NOMO-1 (cell line): ENCODE measurements at regions not wholly inside any gene's neighbourhood (a gene's known extent, or its start where the extent isn't known, plus 50 kb on each side); places are given as distances from the start of the nearest gene placed in this dataset.
"Not testable (repeated sequence)": the region's sequence is repeated elsewhere in the genome, so short reads cannot be mapped to it uniquely, and the experiment has no call there.

ENCODE experiments used
- DNase-seq, 2 experiments: peaks; one replicate each; lab custom pipeline; 2025; ENCODE audit not compliant: unreplicated experiment in 2 of 2; lab: John Stamatoyannopoulos, UW

DNA sequence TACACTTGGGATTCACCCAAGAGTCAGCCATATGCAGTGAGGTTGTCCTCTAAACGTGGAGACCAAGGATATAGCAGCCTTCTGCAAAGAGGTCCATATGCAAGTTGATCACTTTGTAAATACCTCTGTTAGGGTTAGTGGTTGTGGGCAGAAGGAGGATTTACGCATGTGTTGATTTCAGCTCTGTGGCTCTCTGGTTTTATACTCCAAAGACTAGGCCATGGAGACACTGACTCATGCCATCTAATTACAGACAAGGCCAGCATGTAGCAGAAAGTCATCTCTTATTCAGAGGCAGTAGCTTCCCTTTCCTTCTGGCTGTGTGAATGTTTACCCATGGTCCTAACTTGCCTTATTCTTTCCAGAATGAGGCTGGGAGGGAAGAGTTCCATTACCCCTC lies 140.9 kb upstream of the GOLGA6L4 start:
- not testable (repeated sequence) for DNase-seq

DNA sequence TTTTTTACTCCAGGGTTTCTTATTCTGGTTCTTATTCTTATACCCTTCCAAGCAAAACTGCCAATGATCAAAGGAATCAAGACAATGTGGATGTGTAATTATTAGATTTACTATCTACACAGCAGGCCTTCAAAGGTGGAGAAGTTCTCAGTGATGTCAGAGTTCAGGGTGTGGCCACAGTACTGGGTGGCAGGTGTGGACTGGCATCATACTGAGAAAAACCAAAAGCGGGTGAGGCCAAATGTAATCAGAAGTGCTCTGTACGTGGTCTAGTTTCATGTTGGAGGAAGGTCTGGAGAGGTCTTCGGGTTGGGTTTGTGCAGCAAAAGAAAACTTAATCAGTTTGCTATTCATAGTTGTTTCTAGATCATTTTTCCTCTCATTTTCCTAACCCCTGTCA lies 138.5 kb upstream of the GOLGA6L4 start:
- DNase-seq = not testable (repeated sequence)

DNA sequence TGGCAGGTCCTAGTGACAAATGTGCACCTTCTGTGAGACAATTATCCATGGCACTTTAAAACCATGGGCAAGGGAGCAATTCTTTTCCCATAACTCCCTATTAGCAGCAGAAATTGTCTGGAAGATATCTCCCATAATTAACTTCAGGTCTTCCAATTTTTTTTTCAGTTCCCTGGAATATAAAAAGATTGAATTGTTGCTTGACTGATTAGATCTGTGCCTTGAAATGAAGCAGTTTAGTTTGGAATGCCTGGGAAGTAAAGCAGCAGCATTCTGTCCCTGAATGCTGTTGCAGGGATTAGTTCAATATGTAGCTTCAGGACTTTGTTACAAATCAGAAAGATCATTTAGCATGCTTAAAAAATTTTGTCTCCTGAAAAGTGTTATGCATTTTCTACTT lies 137.0 kb upstream of the GOLGA6L4 start:
- DNase-seq = no peak

- DNase-seq = peak in 1 of 2 experiments; percentile 59
Observed at GRCh38 chr15:84099181-84099580, 136.4 kb upstream of the GOLGA6L4 start.

GRCh38 chr15:84103345-84103744 lies 132.2 kb upstream of the GOLGA6L4 start:
- no peak for DNase-seq

DNA sequence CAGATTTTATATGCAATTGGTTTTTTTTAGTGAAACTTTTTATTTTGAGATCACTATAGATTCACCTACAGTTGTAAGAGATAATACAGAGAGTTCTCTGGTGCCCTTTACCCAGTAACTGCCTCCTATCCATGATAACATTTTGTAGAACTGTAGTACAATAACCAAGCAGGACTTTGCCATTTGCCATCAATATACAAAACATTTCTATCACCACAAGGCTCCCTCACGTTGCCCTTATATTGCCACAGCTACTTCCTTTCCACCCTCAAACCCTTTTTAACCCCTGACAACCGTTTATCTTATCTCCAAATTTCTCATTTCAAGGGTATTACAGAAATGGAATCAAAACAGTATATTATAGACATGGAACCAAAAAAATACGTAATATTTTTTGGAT lies 130.7 kb upstream of the GOLGA6L4 start:
- no peak for DNase-seq

GRCh38 chr15:84108728-84109127 lies 126.8 kb upstream of the GOLGA6L4 start:
- DNase-seq = no peak

GRCh38 chr15:84111575-84111974 lies 124.0 kb upstream of the GOLGA6L4 start:
- DNase-seq = no peak

DNA sequence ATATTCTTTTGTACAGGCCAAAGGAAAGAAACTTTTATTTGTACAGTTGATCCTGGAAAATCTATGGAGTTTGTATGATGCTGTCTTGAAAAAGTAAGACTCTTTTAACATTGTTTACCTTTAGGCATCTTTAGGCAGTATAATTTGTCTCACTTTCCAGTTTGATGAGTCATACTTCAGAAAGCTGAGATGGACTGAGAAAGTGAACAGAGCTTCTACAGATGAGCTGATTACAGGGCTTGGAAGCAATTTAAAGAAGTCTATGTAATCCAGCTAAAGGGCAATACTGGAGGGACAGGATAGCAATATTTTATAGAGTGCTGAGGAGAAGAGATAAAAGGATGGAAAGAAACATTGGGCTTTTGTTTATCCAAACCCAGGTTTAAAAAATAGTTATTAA lies 123.5 kb upstream of the GOLGA6L4 start:
- DNase-seq = no peak

DNA sequence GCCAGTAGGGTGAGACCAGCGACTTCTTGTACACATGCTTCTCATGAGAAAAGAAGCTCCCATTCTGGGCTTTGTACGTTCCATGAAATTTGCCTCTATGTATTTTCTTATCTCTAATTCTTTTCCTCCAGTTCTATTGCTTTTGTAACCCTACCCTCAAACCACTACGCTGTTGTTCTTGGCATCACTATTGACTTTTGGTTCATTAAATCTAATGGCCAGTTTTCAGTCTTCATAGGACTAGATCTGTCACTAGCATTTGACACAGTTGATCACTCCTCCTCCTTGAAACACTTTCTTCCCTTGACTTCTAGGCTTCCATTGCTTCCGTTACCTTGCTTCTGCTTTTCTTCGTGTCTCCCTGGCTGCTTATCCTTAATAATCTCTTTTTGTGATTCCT lies 121.7 kb upstream of the GOLGA6L4 start:
- DNase-seq = no peak

- not testable (repeated sequence) for DNase-seq
Observed at GRCh38 chr15:84114680-84115079, 120.9 kb upstream of the GOLGA6L4 start.

DNA sequence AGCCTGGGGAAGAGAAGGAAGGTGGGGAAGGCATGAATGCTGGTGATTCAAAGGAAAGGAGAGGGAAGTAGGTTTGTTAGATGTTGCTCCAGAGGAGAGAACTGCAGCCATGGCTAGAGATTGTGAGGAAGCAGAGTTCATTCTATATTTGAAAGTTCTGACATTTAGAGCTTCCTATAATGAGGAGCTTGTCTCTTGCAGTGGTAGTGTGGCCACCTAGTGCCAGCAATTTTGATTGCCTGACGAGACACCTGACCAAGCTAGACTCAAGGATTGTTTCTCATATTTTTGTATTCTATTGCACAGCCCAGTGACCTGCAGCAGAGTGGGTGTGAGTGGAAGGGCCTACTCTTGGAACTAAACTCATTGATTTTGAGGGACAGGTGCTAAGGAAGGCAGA lies 116.2 kb upstream of the GOLGA6L4 start:
- DNase-seq = not testable (repeated sequence)

DNA sequence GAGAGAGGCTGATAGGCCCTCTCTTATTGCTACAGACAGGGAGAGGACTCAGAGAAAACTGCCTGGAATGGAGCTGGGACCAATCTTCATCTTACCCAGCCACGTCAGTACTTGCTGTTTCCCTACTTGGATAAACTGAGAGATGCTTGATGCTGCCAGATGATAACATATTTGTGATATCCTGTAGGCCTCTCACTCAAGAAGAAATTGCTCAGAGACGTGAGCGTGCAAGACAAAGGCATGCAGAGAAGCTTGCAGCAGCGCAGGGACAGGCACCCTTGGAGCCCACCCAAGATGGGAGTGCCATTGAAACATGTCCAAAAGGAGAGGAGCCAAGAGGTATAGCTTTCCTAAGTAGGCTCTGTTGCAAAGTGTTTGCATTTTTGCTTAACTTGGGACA lies 114.7 kb upstream of the GOLGA6L4 start:
- DNase-seq = not testable (repeated sequence)

DNA sequence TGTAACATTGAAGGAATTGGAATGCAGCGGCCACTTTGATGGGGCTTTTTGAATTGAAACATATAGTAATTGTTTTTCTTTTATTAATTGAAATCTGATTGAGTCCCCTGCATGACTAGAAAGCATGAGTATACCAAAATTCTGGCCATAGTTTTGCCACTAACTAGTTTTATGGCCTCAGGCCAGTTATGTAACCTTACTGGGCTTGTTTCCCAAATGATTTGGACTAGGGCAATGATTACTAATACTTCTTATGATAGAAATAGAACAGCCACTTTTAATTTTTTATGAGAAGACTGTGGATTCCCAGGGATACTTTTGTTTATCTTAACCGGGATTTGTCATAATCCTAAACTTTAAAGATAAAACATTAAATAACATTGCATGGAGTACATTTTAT lies 106.9 kb upstream of the GOLGA6L4 start:
- DNase-seq = not testable (repeated sequence)

GRCh38 chr15:84130098-84130831 lies 105.3 kb upstream of the GOLGA6L4 start:
- not testable (repeated sequence) for DNase-seq

- DNase-seq = not testable (repeated sequence)
Observed at GRCh38 chr15:84135931-84136456, 99.6 kb upstream of the GOLGA6L4 start.

GRCh38 chr15:84142888-84143337 lies 92.7 kb upstream of the GOLGA6L4 start:
- DNase-seq = peak; percentile 30 to 64

DNA sequence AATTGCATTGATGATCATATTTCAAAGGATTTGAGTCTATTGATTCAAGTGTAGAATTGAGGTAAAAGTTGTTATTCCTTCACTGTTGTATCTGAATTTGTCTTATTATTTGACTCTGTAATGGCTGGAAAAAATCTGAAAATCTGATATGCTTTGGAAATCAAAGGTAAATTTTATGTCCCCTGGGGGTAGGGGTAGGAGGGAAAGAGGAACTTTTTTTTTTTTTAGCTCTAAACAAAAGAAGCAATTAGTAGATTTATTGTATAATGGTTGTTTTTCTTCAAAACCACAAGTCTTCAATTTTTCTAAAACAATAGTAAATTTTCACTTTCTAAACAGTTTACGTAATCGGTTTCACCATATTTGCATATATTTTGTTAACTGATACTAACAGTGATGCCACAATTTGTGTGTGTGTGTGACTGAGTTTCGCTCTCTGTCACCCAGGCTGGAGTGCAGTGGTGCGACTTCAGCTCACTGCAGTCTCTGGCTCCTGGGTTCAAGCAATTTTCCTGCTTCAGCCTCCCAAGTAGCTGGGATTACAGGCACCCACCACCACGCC lies 91.7 kb upstream of the GOLGA6L4 start:
- no peak for DNase-seq

DNA sequence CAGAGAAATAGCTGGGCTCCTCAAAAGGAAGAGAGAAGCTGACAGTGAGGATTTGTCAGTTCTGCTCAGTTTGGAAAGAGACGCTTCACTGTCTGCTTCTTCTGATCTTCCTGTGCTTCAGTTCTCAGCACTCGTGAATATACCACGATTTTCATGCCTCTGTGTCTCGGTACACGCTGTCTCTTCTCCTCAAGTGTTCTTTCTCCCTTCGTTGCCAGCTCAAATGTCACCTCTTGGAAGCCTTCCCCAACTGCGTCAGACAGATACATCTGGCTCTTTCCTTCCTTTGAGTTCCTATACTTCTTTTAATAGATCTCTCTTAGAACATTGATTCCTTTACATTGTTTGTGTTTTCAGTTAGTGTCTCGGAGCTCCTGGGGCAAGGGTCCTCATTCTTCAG lies 90.6 kb upstream of the GOLGA6L4 start:
- not testable (repeated sequence) for DNase-seq

- not testable (repeated sequence) for DNase-seq
Observed at GRCh38 chr15:84146299-84146698, 89.3 kb upstream of the GOLGA6L4 start.

DNA sequence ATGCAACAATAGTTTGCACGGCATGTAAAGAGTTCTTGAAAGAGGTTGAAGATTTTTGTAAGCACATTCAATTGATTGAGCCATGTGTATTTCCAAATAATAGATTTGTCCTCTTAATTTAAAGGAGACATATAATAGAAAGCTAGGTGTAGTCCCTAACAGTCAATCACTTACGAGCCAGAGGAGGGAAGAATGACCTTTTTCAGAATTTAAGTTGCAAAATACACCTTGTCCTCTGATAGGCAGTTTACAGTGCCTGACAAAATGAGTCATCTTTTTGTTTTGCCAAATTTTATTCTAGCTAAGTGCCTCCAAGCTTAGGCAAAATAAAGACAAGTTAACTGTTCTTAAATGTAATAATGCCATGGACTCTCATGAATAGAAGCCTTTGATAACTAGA lies 88.3 kb upstream of the GOLGA6L4 start:
- not testable (repeated sequence) for DNase-seq
